H1 (cell line): ENCODE measurements at regions not wholly inside any gene's neighbourhood (a gene's known extent, or its start where the extent isn't known, plus 50 kb on each side); places are given as distances from the start of the nearest gene placed in this dataset.

Experiments used
- CTCF ChIA-PET: fragments of 300-600 bp; sonication (Branson Sonifier 250); formaldehyde crosslinking; loops from one replicate; lab custom pipeline; 2021; ENCODE audit not compliant: partially characterized antibody; lab: Charles Lee
- POLR2A ChIA-PET: fragments of 300-600 bp; sonication (Branson Sonifier 250); formaldehyde crosslinking; loops from one replicate; lab custom pipeline; 2021; ENCODE audit warnings: inconsistent platforms; ENCODE audit not compliant: partially characterized antibody; lab: Charles Lee
- DNase-seq, 2 experiments: peaks; one replicate each; pipeline versions ENCODE4 v3.0.0 to v3.0.0-alpha.2; 2010 to 2022; ENCODE audit warnings: low spot score in 2 of 2, low read depth in 1 of 2, mixed read lengths in 1 of 2
- FAIRE-seq: peaks from 2 replicates; lab custom pipeline; 2011; peaks lifted over from hg19 to GRCh38; lab: Jason Lieb, UNC
- H2AFZ ChIP-seq: 2 replicates; pipeline ENCODE4 v1.8.1; 2012; ENCODE audit warnings: low read length, inconsistent platforms
- H2AK5ac ChIP-seq: 2 replicates; pipeline ENCODE4 v1.6.1; 2013; ENCODE audit warnings: low read depth, low read length
- H2BK120ac ChIP-seq: replicated peaks from 2 replicates; pipeline ENCODE3; 2013; ENCODE audit warnings: low read depth, low read length, inconsistent platforms
- H2BK12ac ChIP-seq: 2 replicates; pipeline ENCODE4 v1.6.1; 2013; ENCODE audit warnings: low read depth, low read length
- H2BK15ac ChIP-seq: 2 replicates; pipeline ENCODE4 v1.6.1; 2013; ENCODE audit warnings: low read length
- H2BK20ac ChIP-seq: 2 replicates; pipeline ENCODE4 v1.6.1; 2013; ENCODE audit warnings: low read length
- H2BK5ac ChIP-seq: 2 replicates; pipeline ENCODE4 v1.6.1; 2013; ENCODE audit warnings: low read depth, low read length
- H3K14ac ChIP-seq: 2 replicates; pipeline ENCODE4 v1.6.1; 2013; ENCODE audit warnings: inconsistent platforms; ENCODE audit not compliant: insufficient read length
- H3K18ac ChIP-seq: 2 replicates; pipeline ENCODE4 v1.6.1; 2013; ENCODE audit warnings: low read length; ENCODE audit errors: extremely low read depth
- H3K23ac ChIP-seq: 2 replicates; pipeline ENCODE4 v1.6.1; 2013; ENCODE audit warnings: inconsistent platforms; ENCODE audit not compliant: insufficient read length
- H3K23me2 ChIP-seq: 2 replicates; pipeline ENCODE4 v1.6.1; 2013; ENCODE audit warnings: low read depth, low read length
- H3K27ac ChIP-seq: 2 replicates; pipeline ENCODE4 v1.6.1; 2011; ENCODE audit warnings: low read depth, low read length, inconsistent platforms
- H3K27me3 ChIP-seq, 4 experiments: replicated peaks in 1 of 4; 1 replicate in 1 of 4; 2 replicates in 3 of 4; pipeline versions ENCODE4 v1.6.1 to v1.8.1; 2011 to 2013; ENCODE audit warnings: low read length in 3 of 4, mild to moderate bottlenecking in 3 of 4, inconsistent platforms in 2 of 4, mixed read lengths in 2 of 4, moderate library complexity in 1 of 4; ENCODE audit not compliant: control insufficient read depth in 3 of 4, insufficient read depth in 3 of 4; ENCODE audit errors: extremely low read depth in 1 of 4
- H3K36me3 ChIP-seq, 4 experiments: 2 replicates each; pipeline versions ENCODE4 v1.6.1 to v1.8.1; 2011 to 2013; ENCODE audit warnings: mild to moderate bottlenecking in 4 of 4, low read length in 3 of 4, moderate library complexity in 2 of 4, control low read depth in 1 of 4, inconsistent platforms in 1 of 4; ENCODE audit not compliant: insufficient read depth in 4 of 4, control insufficient read depth in 2 of 4
- H3K4ac ChIP-seq: replicated peaks from 2 replicates; pipeline ENCODE3; 2013; ENCODE audit warnings: low read length, low read depth, mixed read lengths, inconsistent platforms; ENCODE audit not compliant: insufficient read length
- H3K4me1 ChIP-seq, 4 experiments: replicated peaks in 1 of 4; 1 replicate in 1 of 4; 2 replicates in 3 of 4; pipeline versions ENCODE4 v1.6.1 to v1.8.1; 2011 to 2013; ENCODE audit warnings: low read length in 3 of 4, inconsistent platforms in 2 of 4, mixed read lengths in 1 of 4; ENCODE audit not compliant: insufficient read depth in 4 of 4, control insufficient read depth in 3 of 4
- H3K4me2 ChIP-seq, 2 experiments: 2 replicates each; pipeline versions ENCODE4 v1.6.1 to v1.8.1; 2011 to 2013; ENCODE audit warnings: low read depth in 2 of 2, low read length in 2 of 2, control low read depth in 1 of 2, inconsistent platforms in 1 of 2, mild to moderate bottlenecking in 1 of 2; ENCODE audit not compliant: insufficient read depth in 1 of 2
- H3K4me3 ChIP-seq, 4 experiments: fragments of 200-600, 300-600 bp in 1 of 4; sonication (generic), shearing (Covaris generic), sonication (Bioruptor Twin) in 1 of 4; 2 replicates each; pipeline versions ENCODE4 v1.5.1 to v1.8.1; 2011 to 2016; ENCODE audit warnings: low read length in 4 of 4, low read depth in 3 of 4, control low read depth in 2 of 4, inconsistent platforms in 2 of 4, mild to moderate bottlenecking in 2 of 4, mixed read lengths in 1 of 4, moderate library complexity in 1 of 4; ENCODE audit not compliant: insufficient read depth in 2 of 4; ENCODE audit errors: extremely low read depth in 1 of 4
- H3K56ac ChIP-seq: replicated peaks from 2 replicates; pipeline ENCODE3; 2013; ENCODE audit warnings: low read depth, mild to moderate bottlenecking, mixed read lengths, low read length, inconsistent platforms; ENCODE audit not compliant: insufficient read length
- H3K79me1 ChIP-seq: 2 replicates; pipeline ENCODE4 v1.6.1; 2013; ENCODE audit warnings: low read depth, low read length, control low read depth
- H3K79me2 ChIP-seq, 2 experiments: 2 replicates each; pipeline versions ENCODE4 v1.6.1 to v1.8.1; 2012 to 2013; ENCODE audit warnings: low read length in 2 of 2, mild to moderate bottlenecking in 2 of 2, inconsistent platforms in 1 of 2; ENCODE audit not compliant: insufficient read depth in 2 of 2, control insufficient read depth in 1 of 2
- H3K9ac ChIP-seq, 4 experiments: replicated peaks in 1 of 4; 1 replicate in 1 of 4; 2 replicates in 3 of 4; pipeline versions ENCODE4 v1.6.1 to v1.8.1; 2011 to 2013; ENCODE audit warnings: low read depth in 3 of 4, low read length in 3 of 4, control low read depth in 2 of 4, mild to moderate bottlenecking in 2 of 4, moderate library complexity in 2 of 4, inconsistent platforms in 1 of 4; ENCODE audit errors: extremely low read depth in 1 of 4
- H3K9me3 ChIP-seq, 2 experiments: 2 replicates each; pipeline versions ENCODE4 v1.6.1 to v1.8.1; 2012 to 2013; ENCODE audit warnings: mild to moderate bottlenecking in 2 of 2, moderate library complexity in 2 of 2, control low read depth in 1 of 2, inconsistent platforms in 1 of 2, low read depth in 1 of 2, low read length in 1 of 2, mixed read lengths in 1 of 2; ENCODE audit not compliant: insufficient read depth in 2 of 2
- H4K20me1 ChIP-seq, 2 experiments: replicated peaks in 1 of 2; 2 replicates each; pipeline versions ENCODE3 to v1.8.1; 2011 to 2013; ENCODE audit warnings: inconsistent platforms in 2 of 2, low read length in 2 of 2, mild to moderate bottlenecking in 1 of 2; ENCODE audit not compliant: insufficient read depth in 2 of 2, control insufficient read depth in 1 of 2
- H4K5ac ChIP-seq: 2 replicates; pipeline ENCODE4 v1.6.1; 2013; ENCODE audit warnings: low read length, low read depth, mixed read lengths, inconsistent platforms; ENCODE audit not compliant: insufficient read length
- H4K8ac ChIP-seq: 2 replicates; pipeline ENCODE4 v1.8.0; 2013; ENCODE audit warnings: mild to moderate bottlenecking, moderate library complexity, low read length, inconsistent platforms; ENCODE audit not compliant: insufficient read depth; ENCODE audit errors: extremely low read depth
- H4K91ac ChIP-seq: replicated peaks from 2 replicates; pipeline ENCODE3; 2013; ENCODE audit warnings: low read length, mixed read lengths, inconsistent platforms; ENCODE audit not compliant: insufficient read length
- HDAC2 ChIP-seq, 2 experiments: fragments of 300-600 bp in 1 of 2; sonication (generic) in 1 of 2; IDR thresholded peaks; 2 replicates each; pipeline ENCODE4 v1.6.1; 2011 to 2012; ENCODE audit warnings: low read depth in 2 of 2, low read length in 2 of 2, mild to moderate bottlenecking in 2 of 2, moderate library complexity in 2 of 2, borderline replicate concordance in 1 of 2, inconsistent platforms in 1 of 2
- PHF8 ChIP-seq: fragments of 200-600 bp; sonication (generic); conservative IDR thresholded peaks from 2 replicates; pipeline ENCODE4 v1.7.1; 2012; ENCODE audit warnings: low read depth, mild to moderate bottlenecking, inconsistent platforms, low read length, moderate library complexity
- SIX5 ChIP-seq: IDR thresholded peaks from 2 replicates; pipeline ENCODE4 v1.6.1; 2011; ENCODE audit warnings: mild to moderate bottlenecking, low read depth, low read length
- SP1 ChIP-seq: IDR thresholded peaks from 2 replicates; pipeline ENCODE4 v1.6.1; 2011; ENCODE audit warnings: low read depth, low read length
- TEAD4 ChIP-seq: IDR thresholded peaks from 2 replicates; pipeline ENCODE4 v1.6.1; 2012; ENCODE audit warnings: low read depth, low read length, inconsistent platforms, mixed read lengths
- WGBS, 2 experiments: shearing (Covaris generic) in 1 of 2; methylation state at CpG; one replicate each; pipeline versions ENCODE4 v1.1.6 to v1.1.7; 2013 to 2015; ENCODE audit warnings: low lambda C conversion rate in 2 of 2, mixed read lengths in 2 of 2, inconsistent platforms in 1 of 2, low coverage in 1 of 2, missing lambda C conversion rate in 1 of 2; ENCODE audit not compliant: insufficient replicate concordance in 2 of 2, insufficient coverage in 1 of 2, insufficient read length in 1 of 2; ENCODE audit errors: extremely low coverage in 1 of 2, missing lambda C conversion rate in 1 of 2; 5-methylcytosine and 5-hydroxymethylcytosine counted together

GRCh38 chr2:182550234-182550633 lies 123.4 kb upstream of the PDE1A start:
- Histone ChIP-seq H3K9ac (no peak overlapping the region), H4K8ac (no peak overlapping the region), H3K23me2 (no peaks in the 10 kb centered on the region), H2BK120ac (no peak overlapping the region), H3K4ac (no peak overlapping the region), H2AFZ (no peak overlapping the region), H3K23ac (no peak overlapping the region), H3K18ac (no peak overlapping the region), H2BK12ac (no peak overlapping the region), H3K4me1 (no peaks in the 10 kb centered on the region), H3K27ac (no peak overlapping the region), H3K4me2 (no peak overlapping the region), H2BK20ac (no peak overlapping the region), H4K5ac (no peak overlapping the region), H2BK5ac (no peak overlapping the region), H3K27me3 (no peaks in the 10 kb centered on the region), H2BK15ac (no peak overlapping the region), H3K56ac (no peak overlapping the region), H4K20me1 (no peaks in the 10 kb centered on the region), H3K9me3 (no peaks in the 10 kb centered on the region), H3K79me2 (no peaks in the 10 kb centered on the region), H3K14ac (no peak overlapping the region), H3K79me1 (no peaks in the 10 kb centered on the region), H3K4me3 (no peak overlapping the region), H2AK5ac (no peak overlapping the region), H4K91ac (no peak overlapping the region), H3K36me3 (no peaks in the 10 kb centered on the region)
- no peak for DNase-seq
- WGBS, 2 experiments, result 88% methylated on average over 4 of the region's 4 CpGs; no CpG with 5 or more reads in 1 of the 2 experiments
- TF ChIP-seq TEAD4, result no peak
- no peak for TF ChIP-seq SIX5
- no peak for TF ChIP-seq HDAC2 (IDR thresholded peaks at IDR 0.05; ENCODE audit: borderline replicate concordance in 1 of 2, low read depth in 2 of 2, low read length in 2 of 2)
- TF ChIP-seq PHF8, result no peak
- TF ChIP-seq SP1, result no peak
- POLR2A ChIA-PET, result no interaction called here
- CTCF ChIA-PET, result interaction anchor here (1.3 to 1.5 kb wide), 2 partner anchors 19 to 302 kb away, joined by 3 to 8 read pairs; no protein-coding TSS in a partner anchor
- FAIRE-seq, result no peak
